GM12891 (cell line): ENCODE measurements at regions not wholly inside any gene's neighbourhood (a gene's known extent, or its start where the extent isn't known, plus 50 kb on each side); places are given as distances from the start of the nearest gene placed in this dataset.

Source experiments
- PAX5 ChIP-seq: IDR thresholded peaks from 2 replicates; pipeline ENCODE4 v1.6.1; 2011; ENCODE audit warnings: low read length, moderate library complexity, mild to moderate bottlenecking; ENCODE audit not compliant: insufficient read depth, severe bottlenecking
- POLR2A ChIP-seq: IDR thresholded peaks from 2 replicates; pipeline ENCODE4 v1.6.1; 2011; ENCODE audit warnings: low read depth, low read length, control low read depth
- POLR2AphosphoS5 ChIP-seq: IDR thresholded peaks from 2 replicates; pipeline ENCODE4 v1.6.1; 2011; ENCODE audit warnings: low read depth, low read length, control low read depth
- POU2F2 ChIP-seq: IDR thresholded peaks from 2 replicates; pipeline ENCODE4 v1.6.1; 2011; ENCODE audit warnings: low read depth, mild to moderate bottlenecking, control low read depth, low read length, moderate library complexity
- TAF1 ChIP-seq: IDR thresholded peaks from 2 replicates; pipeline ENCODE4 v1.6.1; 2011; ENCODE audit warnings: low read depth, low read length, control low read depth

- no peak for TF ChIP-seq POLR2AphosphoS5
- no peak for TF ChIP-seq POLR2A
- no peak for TF ChIP-seq TAF1
- TF ChIP-seq POU2F2: no peak
- TF ChIP-seq PAX5: no peak
These were observed 219.0 kb downstream of the KATNAL1 start for GRCh38 chr13:30088312-30088855.
